K562 (cell line): ENCODE measurements at regions not wholly inside any gene's neighbourhood (a gene's known extent, or its start where the extent isn't known, plus 50 kb on each side); places are given as distances from the start of the nearest gene placed in this dataset.

ENCODE experiments used
- CHD1 ChIP-seq: fragments of 200-600 bp; sonication (generic); IDR thresholded peaks from one replicate; pipeline ENCODE4 v1.6.1; 2012; ENCODE audit warnings: mild to moderate bottlenecking, moderate library complexity, low read length, inconsistent platforms
- RAD21 ChIP-seq, 2 experiments: fragments of 250-450 bp in 1 of 2; fragments of 450-650 bp in 1 of 2; sonication (Bioruptor Pico) in 1 of 2; formaldehyde crosslinking in 1 of 2; IDR thresholded peaks in 1 of 2; conservative IDR thresholded peaks in 1 of 2; 2 replicates each; pipeline versions ENCODE4 v1.4.0 to v1.8.0; 2020 to 2022; ENCODE audit warnings: mild to moderate bottlenecking in 2 of 2, moderate library complexity in 1 of 2
- ZNF76 ChIP-seq: fragments of 250-450 bp; sonication (Bioruptor Pico); IDR thresholded peaks from 2 replicates; pipeline ENCODE4 v1.4.0; 2020; ENCODE audit warnings: mild to moderate bottlenecking, moderate library complexity, borderline replicate concordance
- TF ChIP-seq, protein P1 (sequence below), 2 experiments: fragments of 150-350 bp in 1 of 2; IDR thresholded peaks; 2 replicates each; pipeline ENCODE4 v1.6.1; 2012 to 2016; ENCODE audit warnings: low read depth in 2 of 2, low read length in 2 of 2, mild to moderate bottlenecking in 1 of 2, moderate library complexity in 1 of 2
- TF ChIP-seq, protein P2 (sequence below), 2 experiments: fragments of 450-650 bp; IDR thresholded peaks; 2 replicates each; pipeline ENCODE4 v1.6.1; 2018; ENCODE audit warnings: mild to moderate bottlenecking in 2 of 2, low read depth in 1 of 2; ENCODE audit not compliant: partially characterized antibody in 2 of 2
- TF ChIP-seq, protein P3 (sequence below): fragments of 450-650 bp; formaldehyde crosslinking; IDR thresholded peaks from 2 replicates; pipeline ENCODE4 v1.4.0; 2020; ENCODE audit warnings: mild to moderate bottlenecking, moderate library complexity

DNA sequence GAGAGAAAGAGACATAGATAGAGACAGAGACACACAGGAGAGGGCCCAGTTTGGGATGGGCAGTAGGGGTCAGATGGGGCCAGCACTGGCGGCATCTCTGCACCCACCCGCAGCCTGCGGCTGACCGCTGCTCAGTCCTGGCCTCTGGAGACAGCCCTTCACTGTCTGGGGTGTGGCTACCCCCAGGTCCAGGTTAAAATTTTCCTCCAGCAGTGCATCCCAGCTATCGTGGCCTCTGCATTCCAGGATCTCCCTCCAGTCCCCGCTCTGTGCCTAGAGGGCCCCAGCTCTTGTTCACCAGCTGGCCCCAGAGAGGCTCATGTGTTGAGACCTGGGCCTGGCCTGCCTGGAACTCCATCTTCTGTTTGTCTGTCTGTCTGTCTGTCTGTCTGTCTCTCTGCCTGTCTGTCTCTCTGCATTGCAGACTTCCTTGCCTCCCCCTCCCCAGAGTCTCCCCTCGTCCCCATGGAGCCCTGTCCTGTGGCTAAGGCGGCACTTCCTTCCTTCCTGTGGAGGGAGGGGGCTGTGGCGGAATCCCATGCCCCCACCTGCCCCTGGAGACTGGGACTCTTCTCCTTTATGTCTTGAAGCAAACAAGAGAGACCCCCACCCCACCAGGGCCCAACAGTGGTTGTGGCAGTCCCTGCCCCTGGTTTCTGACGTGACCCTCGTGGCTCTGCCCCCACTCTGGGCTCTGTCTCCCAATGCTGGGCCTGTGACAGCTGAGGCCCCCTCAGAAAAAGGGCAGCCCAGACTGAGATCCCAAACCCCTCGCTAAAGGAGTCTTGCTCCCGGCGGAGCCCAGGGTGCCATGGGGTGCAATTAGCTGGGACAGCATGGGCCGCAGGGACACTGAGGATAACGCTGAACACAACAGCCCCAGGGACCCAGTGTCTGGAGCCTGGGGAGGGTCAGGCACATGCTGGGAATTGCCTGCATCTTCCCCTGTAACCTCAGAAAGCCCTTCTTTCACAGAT is 241.8 kb downstream of the NPHP4 start (continued):
- TF ChIP-seq, protein P1, sequence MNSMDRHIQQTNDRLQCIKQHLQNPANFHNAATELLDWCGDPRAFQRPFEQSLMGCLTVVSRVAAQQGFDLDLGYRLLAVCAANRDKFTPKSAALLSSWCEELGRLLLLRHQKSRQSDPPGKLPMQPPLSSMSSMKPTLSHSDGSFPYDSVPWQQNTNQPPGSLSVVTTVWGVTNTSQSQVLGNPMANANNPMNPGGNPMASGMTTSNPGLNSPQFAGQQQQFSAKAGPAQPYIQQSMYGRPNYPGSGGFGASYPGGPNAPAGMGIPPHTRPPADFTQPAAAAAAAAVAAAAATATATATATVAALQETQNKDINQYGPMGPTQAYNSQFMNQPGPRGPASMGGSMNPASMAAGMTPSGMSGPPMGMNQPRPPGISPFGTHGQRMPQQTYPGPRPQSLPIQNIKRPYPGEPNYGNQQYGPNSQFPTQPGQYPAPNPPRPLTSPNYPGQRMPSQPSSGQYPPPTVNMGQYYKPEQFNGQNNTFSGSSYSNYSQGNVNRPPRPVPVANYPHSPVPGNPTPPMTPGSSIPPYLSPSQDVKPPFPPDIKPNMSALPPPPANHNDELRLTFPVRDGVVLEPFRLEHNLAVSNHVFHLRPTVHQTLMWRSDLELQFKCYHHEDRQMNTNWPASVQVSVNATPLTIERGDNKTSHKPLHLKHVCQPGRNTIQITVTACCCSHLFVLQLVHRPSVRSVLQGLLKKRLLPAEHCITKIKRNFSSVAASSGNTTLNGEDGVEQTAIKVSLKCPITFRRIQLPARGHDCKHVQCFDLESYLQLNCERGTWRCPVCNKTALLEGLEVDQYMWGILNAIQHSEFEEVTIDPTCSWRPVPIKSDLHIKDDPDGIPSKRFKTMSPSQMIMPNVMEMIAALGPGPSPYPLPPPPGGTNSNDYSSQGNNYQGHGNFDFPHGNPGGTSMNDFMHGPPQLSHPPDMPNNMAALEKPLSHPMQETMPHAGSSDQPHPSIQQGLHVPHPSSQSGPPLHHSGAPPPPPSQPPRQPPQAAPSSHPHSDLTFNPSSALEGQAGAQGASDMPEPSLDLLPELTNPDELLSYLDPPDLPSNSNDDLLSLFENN (IDR thresholded peaks at IDR 0.05; ENCODE audit: low read depth in 2 of 2, low read length in 2 of 2), result no peak
- TF ChIP-seq, protein P2, sequence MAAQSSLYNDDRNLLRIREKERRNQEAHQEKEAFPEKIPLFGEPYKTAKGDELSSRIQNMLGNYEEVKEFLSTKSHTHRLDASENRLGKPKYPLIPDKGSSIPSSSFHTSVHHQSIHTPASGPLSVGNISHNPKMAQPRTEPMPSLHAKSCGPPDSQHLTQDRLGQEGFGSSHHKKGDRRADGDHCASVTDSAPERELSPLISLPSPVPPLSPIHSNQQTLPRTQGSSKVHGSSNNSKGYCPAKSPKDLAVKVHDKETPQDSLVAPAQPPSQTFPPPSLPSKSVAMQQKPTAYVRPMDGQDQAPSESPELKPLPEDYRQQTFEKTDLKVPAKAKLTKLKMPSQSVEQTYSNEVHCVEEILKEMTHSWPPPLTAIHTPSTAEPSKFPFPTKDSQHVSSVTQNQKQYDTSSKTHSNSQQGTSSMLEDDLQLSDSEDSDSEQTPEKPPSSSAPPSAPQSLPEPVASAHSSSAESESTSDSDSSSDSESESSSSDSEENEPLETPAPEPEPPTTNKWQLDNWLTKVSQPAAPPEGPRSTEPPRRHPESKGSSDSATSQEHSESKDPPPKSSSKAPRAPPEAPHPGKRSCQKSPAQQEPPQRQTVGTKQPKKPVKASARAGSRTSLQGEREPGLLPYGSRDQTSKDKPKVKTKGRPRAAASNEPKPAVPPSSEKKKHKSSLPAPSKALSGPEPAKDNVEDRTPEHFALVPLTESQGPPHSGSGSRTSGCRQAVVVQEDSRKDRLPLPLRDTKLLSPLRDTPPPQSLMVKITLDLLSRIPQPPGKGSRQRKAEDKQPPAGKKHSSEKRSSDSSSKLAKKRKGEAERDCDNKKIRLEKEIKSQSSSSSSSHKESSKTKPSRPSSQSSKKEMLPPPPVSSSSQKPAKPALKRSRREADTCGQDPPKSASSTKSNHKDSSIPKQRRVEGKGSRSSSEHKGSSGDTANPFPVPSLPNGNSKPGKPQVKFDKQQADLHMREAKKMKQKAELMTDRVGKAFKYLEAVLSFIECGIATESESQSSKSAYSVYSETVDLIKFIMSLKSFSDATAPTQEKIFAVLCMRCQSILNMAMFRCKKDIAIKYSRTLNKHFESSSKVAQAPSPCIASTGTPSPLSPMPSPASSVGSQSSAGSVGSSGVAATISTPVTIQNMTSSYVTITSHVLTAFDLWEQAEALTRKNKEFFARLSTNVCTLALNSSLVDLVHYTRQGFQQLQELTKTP (IDR thresholded peaks at IDR 0.05; ENCODE audit: low read depth in 1 of 2, partially characterized antibody in 2 of 2), result no peak
- no peak for TF ChIP-seq RAD21 (CRISPR knock-in tag; conservative IDR thresholded peaks at IDR 0.05 in 1 of 2, IDR thresholded peaks at IDR 0.05 in 1 of 2)
- TF ChIP-seq CHD1, result no peak
- no peak for TF ChIP-seq ZNF76 (CRISPR knock-in tag)
- TF ChIP-seq, protein P3, sequence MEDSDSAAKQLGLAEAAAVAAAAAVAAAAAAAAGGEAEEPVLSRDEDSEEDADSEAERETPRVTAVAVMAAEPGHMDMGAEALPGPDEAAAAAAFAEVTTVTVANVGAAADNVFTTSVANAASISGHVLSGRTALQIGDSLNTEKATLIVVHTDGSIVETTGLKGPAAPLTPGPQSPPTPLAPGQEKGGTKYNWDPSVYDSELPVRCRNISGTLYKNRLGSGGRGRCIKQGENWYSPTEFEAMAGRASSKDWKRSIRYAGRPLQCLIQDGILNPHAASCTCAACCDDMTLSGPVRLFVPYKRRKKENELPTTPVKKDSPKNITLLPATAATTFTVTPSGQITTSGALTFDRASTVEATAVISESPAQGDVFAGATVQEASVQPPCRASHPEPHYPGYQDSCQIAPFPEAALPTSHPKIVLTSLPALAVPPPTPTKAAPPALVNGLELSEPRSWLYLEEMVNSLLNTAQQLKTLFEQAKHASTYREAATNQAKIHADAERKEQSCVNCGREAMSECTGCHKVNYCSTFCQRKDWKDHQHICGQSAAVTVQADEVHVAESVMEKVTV, result no peak
- TF ChIP-seq, all 486 proteins: peak for 0
